ENCODE measurements at regions not wholly inside any gene's neighbourhood (a gene's known extent, or its start where the extent isn't known, plus 50 kb on each side); places are given as distances from the start of the nearest gene placed in this dataset.

DNA sequence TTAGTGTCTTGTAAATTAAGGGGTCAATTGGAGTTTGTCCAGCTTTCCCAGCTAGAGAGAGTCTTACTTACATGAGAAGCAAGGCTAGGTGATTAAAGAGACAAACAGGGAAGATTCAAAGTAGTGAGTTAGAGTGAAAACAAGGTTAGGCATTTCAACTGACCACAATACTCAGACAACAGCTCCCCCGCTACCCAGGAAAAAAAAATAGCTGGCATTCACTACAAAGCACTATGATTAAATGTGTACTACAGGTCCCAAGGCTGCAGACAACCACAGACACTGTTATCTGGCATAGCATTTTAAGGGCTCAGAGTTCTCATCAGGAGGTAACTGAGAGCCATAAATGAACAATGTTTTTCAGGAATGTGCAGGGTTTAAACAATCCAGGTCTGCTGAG, 680.9 kb downstream of the TMEM121 start:
- no peaks in the 10 kb centered on the region for H3K27me3 Mint-ChIP-seq (ENCODE audit: insufficient read depth)

DNA sequence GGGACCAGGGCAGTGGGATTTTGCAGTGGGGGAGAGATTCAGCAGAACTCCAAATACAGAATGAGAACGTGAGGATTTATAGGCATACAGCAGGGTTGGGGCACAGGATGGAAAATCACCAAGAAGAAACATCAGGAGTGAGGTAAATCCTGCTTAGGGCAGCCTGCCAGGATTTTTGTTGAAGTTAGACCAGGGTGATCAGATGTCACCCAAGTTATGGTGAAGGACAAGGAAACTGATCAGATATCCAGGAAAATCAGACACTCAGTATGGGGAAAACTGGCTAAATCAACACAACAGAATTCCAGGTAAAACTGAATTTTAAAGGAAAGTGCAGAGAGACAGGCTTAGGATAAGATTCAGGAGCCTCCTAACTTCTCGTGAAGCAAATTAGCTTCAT, 682.4 kb downstream of the TMEM121 start:
- TF ChIP-seq, protein P1, sequence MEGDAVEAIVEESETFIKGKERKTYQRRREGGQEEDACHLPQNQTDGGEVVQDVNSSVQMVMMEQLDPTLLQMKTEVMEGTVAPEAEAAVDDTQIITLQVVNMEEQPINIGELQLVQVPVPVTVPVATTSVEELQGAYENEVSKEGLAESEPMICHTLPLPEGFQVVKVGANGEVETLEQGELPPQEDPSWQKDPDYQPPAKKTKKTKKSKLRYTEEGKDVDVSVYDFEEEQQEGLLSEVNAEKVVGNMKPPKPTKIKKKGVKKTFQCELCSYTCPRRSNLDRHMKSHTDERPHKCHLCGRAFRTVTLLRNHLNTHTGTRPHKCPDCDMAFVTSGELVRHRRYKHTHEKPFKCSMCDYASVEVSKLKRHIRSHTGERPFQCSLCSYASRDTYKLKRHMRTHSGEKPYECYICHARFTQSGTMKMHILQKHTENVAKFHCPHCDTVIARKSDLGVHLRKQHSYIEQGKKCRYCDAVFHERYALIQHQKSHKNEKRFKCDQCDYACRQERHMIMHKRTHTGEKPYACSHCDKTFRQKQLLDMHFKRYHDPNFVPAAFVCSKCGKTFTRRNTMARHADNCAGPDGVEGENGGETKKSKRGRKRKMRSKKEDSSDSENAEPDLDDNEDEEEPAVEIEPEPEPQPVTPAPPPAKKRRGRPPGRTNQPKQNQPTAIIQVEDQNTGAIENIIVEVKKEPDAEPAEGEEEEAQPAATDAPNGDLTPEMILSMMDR (IDR thresholded peaks at IDR 0.05), result no peak
- Mint-ChIP-seq H3K27ac (no peak overlapping the region), H3K4me3 (no peak overlapping the region), H3K4me1 (ENCODE audit: low read depth) (no peaks in the 10 kb centered on the region), H3K36me3 (ENCODE audit: low read depth) (peaks cover 14% of the 10 kb centered on the region; the same call in 1 of the 2 replicates), H3K27me3 (ENCODE audit: insufficient read depth) (no peaks in the 10 kb centered on the region), H3K9me3 (peaks cover 85% of the 10 kb centered on the region)
- DNase-seq, result no peak

More for the DNA sequence above, 680.9 kb downstream of the TMEM121 start:
- TF ChIP-seq, protein P1 (IDR thresholded peaks at IDR 0.05), result no peak
- Mint-ChIP-seq H3K9me3 (peaks cover 80% of the 10 kb centered on the region), H3K4me1 (ENCODE audit: low read depth) (no peaks in the 10 kb centered on the region), H3K27ac (no peak overlapping the region), H3K4me3 (no peak overlapping the region), H3K36me3 (ENCODE audit: low read depth) (peaks cover 13% of the 10 kb centered on the region; the same call in 1 of the 2 replicates)
- DNase-seq, result no peak

DNA sequence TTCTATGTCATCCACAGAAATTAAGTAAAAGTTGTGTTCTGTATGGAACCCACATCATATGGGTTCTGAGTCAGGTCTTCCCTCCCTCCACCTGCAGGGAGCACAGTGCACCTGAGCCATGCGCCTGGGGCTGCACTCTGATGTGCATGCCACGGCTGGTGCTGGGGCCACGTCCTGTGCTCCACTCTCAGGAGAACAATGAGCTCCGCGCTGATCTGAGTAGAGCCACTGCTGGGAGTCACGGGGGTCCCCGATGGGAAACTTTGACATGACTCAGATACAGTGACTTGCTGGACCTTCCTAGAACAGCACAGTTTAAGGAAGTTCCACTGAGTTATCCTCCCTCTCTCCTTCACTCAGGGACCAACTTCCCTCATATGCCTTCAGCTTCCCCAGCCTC, 683.4 kb downstream of the TMEM121 start:
- TF ChIP-seq, protein P1 (IDR thresholded peaks at IDR 0.05), result no peak
- DNase-seq, result no peak
- Mint-ChIP-seq H3K4me1 (ENCODE audit: low read depth) (no peaks in the 10 kb centered on the region), H3K4me3 (no peak overlapping the region), H3K27me3 (ENCODE audit: insufficient read depth) (no peaks in the 10 kb centered on the region), H3K36me3 (ENCODE audit: low read depth) (peaks cover 9% of the 10 kb centered on the region; the same call in 1 of the 2 replicates), H3K27ac (no peak overlapping the region), H3K9me3 (peaks cover 87% of the 10 kb centered on the region)

DNA sequence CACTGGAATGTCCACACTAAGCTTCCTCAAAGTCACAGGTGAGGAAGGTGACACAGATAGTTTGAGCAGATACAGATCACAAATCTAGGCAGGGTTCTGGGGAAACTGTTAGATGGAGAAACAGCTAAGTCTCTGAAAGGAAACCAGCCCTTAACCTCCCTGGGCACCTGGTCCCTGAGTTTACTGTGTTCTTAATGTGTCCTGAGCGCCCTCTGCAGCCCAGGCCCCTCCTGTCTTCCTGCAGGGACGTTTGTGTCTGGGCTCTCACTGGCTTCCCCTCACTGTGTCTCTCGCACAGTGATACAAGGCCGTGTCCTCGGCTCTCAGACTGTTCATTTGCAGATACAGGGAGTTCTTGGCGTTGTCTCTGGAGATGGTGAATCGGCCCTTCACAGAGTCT, 684.3 kb downstream of the TMEM121 start:
- H3K36me3 Mint-ChIP-seq (ENCODE audit: low read depth), result peaks cover 8% of the 10 kb centered on the region; the same call in 1 of the 2 replicates
- H3K9me3 Mint-ChIP-seq, result peaks cover 82% of the 10 kb centered on the region
- no peak overlapping the region for H3K27ac Mint-ChIP-seq
- H3K27me3 Mint-ChIP-seq (ENCODE audit: insufficient read depth), result no peaks in the 10 kb centered on the region
- H3K4me1 Mint-ChIP-seq (ENCODE audit: low read depth), result no peaks in the 10 kb centered on the region
- H3K4me3 Mint-ChIP-seq, result no peak overlapping the region
- no peak for DNase-seq
- TF ChIP-seq, protein P1 (IDR thresholded peaks at IDR 0.05), result no peak

DNA sequence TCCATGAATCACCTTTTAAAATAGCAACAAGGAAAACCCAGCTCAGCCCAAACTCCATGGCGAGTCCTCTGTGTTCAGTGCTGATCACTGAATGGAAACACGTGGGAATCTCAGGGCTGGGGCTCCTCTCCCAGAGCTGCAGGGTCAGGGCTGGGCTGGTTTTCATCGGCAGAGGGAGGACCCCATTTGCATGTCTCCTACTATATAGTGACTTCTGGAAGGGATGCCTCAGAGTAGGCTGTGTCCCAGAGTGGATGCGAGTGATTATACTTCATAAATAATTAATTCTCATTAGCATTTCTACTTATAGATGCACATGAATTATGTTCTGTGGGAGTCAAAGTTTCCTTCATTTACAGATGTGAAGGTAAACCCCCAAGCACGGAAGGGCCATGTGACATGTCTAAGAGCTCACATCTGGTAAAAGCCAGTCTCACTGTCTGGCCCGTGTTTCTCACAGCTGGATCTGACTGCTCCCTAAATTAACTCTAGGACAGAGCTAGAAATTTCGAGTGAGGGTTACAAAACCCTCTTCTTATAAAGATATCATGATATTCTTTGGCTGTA, 685.0 kb downstream of the TMEM121 start:
- Mint-ChIP-seq H3K27ac (no peak overlapping the region), H3K4me3 (no peak overlapping the region), H3K9me3 (peaks cover 77% of the 10 kb centered on the region), H3K4me1 (ENCODE audit: low read depth) (no peaks in the 10 kb centered on the region), H3K36me3 (ENCODE audit: low read depth) (peaks cover 5% of the 10 kb centered on the region; the same call in 1 of the 2 replicates), H3K27me3 (ENCODE audit: insufficient read depth) (no peaks in the 10 kb centered on the region)
- DNase-seq, result no peak
- TF ChIP-seq, protein P1 (IDR thresholded peaks at IDR 0.05), result no peak
